GM21529 (cell line): ENCODE measurements at regions not wholly inside any gene's neighbourhood (a gene's known extent, or its start where the extent isn't known, plus 50 kb on each side); places are given as distances from the start of the nearest gene placed in this dataset.

ENCODE experiments used
- ATAC-seq: cut with Tn5 transposase; IDR thresholded peaks from one replicate; pipeline ENCODE4 v1.9.1; 2021; ENCODE audit not compliant: unreplicated experiment

DNA sequence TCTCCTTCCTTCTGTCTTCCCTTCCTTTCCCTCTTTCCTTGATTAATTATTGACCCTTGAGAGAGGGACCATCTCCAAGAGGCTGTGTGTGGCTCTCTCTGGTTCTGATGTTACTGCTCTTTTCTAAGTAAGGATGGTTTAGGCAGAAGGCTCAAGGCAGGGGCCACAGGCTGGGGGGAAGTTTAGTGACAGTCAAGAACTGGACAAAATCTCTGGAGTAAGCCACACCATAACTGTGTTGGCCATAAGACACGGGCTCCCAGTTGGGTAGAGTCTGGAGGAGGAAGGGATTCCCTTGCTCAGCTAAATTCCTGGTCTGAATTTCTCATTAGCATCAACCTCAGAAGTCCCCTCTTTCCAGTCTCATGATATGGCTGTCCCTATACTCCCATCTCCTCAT is 74.7 kb downstream of the BUD13 start:
- no peak for ATAC-seq

DNA sequence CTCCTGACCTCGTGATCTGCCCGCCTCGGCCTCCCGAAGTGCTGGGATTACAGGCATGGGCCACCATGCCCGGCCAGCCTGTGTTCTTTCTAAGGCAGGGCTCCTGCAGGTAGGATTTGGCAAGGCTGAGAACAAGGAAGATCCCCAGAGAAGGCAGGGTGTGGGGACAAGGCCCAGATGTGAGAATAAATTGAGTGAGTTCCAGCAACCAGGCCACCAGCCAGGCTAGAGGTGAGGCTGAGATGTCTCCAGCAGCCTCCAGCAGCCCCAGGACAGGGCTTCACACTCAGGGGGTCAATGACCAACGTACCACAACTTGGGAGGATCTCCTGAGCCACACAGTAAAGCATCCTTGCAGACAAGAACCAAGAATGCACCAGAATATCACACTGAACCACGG is 75.1 kb downstream of the BUD13 start:
- ATAC-seq: no peak

DNA sequence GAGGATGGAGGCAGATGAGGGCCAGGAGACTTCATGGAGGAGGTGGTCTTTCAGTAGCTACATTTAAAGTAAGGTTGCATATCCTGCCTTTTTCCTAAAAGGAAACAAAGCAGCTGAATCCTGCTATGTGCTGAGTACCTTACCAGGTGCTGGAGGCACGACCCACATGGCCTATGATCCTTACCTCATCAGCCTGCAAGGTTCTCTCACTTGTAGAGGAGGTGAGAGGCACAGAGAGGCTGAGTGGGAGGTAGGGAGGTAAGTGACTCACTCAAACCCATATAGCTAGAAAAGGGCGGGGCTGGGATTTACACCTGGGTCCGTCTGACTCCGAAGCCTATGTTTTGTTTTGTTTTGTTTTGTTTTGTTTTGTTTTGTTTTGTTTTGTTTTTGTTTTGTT is 75.8 kb downstream of the BUD13 start:
- ATAC-seq: no peak

DNA sequence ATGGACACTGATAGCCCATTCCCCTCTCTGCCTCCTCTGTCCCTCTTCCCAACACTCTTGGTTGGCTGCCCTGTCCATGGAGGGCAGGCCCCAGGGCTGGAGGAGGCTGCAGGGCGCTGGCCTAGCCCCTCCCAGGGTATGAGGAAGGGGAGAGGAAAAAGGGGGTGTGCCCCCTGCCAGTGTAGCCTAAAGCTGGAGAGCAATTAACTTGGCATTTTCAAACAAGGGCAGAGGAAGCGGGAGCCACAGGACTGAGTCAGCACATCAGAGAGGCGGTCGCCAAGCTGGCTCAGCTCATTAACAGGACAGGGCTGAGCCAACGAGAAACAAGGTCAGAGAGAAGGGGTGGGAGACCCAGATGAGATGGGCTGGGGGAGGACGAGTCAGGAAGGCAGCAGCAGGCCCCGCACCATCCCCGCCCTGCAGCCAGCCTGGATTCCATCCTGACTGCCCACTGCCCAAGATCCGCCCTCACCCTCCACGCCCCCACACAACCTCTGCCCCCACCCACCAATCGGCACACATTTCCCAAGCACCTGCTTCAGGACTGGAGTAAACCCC is 76.3 kb downstream of the BUD13 start:
- no peak for ATAC-seq

DNA sequence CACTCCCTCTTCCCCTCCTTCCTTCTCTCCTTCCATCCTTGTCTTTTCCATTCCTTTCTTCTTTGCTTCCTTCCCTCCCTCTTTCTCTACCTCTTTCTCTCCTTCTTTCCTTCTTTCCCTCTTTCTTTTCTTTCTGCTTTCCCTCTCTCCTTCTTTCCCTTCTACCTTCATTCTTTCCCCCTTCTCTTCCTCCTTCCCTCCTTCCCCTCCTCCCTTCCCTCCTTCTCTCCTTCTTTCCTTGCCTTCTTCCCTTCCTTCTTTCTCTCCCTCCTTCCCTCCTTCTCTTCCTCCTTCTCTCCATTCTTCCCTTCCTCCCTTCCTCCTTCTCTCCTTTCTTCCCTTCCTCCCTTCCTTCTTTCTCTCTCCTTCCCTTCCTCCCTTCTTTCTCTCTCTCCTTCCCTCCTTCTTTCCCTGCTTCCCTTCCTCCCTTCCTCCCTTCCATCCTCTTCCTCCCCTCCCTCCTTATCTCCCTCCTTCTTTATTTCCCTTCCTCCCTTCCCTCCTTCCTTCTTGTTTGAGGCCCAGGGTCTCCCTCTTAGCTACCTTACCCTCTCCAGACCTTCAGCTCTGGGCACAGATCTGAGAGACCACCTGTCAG is 77.0 kb downstream of the BUD13 start:
- no peak for ATAC-seq

DNA sequence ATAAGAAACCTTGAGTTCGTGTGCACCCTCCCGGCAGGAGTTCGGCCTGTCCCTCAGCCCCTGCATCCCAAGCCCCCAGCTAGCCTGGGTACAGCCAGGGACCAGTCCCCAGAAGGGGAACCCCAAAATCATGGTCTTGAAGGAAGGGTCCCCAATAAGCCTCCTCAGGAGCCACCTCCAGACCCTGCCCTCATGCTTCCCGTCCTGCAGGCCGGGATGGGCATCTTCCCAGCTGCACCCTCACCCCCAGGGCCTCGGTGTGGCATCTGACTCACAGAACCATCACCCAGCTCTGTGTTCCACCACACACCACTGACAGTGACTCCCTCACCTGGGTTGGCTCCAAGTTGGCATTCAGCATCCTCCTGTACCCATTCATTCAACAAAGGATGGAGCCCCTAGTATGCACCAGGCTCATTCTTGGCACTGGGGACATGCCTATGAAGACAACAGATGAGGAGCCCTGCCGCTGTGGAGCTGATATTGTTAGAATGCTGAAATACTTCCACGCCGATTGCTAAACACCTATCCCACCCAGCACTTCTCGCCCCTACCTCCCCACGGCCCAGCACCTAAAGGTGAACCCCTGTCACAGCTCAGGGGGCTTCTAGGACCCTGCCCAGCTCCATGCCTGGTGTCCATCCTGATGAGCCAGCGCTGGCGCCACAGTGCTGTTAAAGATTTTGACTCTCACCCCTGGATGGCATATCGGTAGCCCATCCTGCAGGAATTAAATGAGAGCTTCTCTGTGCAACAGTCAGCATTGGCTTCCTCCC is 77.8 kb downstream of the BUD13 start:
- no peak for ATAC-seq

DNA sequence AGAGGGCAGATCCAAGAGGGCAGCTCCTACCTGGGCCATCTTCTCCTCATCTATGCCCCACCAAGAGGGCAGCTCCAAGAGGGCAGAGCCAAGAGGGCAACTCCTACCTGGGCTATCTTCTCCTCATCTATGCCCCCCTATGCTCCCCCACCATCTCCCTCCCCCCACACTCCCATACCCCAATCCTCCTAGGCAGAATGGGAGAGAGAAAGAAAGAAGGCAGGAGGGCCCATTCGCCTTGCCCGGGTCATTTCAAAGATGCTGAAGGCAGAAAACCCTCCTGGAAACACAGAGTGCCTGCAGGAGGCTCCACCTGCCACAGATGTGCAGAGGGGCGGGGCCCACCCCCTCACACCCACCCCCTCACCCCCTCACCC is 78.5 kb downstream of the BUD13 start:
- no peak for ATAC-seq

DNA sequence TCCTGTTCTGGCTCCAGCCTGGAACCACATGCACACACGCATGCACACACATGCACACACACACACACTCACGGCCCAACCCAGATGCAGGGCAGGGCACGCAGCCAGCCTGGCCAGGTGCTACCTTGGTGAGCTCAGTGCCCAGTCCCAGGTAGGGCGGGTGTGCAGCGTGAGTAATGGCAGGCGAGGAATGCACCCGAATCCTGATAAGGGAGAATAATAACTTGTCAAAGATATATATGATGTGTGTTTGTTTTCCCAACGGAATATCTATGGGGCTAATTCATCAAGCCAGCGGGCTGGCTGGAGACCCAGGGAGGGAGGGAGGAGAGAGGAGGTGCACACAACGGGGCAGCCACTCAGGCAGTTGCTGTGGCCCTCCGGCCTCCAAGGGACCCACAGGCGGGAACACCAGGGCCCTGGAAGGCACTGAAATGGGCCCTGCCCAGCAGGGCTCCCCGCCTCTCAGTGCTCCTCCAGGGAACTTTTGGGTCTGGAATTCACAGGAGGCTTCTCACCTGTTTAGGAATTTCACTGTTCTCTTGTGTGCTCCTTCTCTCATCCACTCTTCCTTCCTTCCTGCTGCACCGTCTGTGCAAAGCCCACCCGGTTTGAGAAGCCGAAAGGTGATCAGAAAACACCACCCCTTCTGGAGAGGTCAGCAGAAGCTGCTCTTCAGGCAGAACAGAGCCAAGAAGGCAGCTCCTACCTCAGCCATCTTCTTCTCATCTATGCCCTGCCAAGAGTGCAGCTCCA is 79.0 kb downstream of the BUD13 start:
- ATAC-seq: no peak

DNA sequence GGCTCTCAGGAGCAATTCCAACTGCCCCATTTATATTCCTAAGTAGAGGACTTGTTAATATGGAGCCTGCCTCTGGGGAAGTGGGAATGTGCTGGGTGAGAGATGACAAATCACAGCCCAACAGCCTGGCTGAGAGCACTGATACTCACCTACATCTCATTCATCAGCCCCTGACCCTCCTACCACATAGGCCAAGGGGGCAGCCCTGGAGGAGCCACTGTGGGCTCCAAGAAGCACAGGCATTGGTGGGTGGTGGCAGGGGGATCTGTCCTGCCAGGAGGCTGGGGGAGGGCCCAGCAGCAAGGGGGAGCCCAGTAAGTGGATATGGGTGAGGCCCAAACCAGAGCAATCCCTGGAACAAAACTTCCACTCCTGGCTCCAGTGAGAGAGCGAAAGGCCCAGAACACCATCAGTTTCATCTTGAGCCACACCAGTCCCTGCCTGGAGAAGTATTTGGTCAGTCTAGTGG is 79.7 kb downstream of the BUD13 start:
- ATAC-seq: no peak

DNA sequence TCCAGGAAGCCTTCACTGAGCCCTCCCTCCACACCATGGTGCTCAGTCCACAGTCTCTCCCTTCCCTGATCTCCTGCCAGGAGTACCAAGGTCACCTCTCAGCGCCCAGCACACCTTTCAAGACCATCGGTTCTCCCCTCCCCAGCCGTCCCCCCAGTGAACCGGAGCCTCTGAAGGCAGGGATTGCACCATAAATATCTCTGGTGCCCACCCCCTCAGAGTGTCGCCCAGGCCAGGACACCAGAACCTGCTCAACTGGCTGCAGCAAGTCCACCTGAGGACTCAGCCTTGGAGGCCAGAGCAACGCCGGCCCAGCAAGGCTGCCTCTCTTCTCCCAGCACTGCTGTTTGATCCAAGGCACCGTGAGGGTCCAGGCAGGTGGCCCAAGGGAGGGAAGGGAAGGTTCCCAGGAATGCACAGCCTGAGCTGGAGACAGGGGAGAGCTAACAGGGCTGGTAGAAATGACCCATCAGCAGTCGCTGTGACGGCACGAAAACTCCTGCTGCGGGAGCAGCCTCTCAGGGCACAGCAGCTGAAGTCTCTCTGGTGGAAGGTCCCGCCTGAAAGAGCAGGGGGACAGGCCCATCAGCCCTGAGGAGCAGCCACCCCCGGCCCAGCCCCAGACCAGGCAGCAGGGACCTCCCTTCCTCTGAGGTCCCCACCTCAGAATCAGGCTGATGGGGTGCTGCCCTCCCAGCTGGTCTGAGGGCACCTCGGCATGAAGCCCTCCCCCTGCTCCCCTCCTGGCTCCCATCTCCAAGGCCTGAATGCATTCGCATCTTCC is 80.3 kb downstream of the BUD13 start:
- no peak for ATAC-seq

DNA sequence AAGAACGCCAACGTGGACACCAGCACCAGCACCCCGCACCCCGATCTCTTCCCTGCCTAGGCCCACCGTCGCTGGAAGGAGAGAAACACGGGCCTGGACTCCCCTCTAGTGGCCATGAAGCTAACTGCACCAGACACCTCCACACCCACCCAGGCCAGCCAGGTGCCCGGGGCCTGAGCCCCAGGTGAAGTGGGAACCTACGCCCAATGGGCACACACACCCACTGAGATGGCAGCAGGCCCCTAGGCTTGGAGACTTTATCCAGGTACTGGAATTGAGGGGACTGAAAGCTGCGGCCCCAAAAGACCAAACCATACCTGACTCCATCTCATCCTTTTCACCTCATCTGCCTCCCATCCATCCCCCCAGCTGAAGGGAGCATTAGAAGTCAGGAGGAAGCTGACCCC is 81.0 kb downstream of the BUD13 start:
- ATAC-seq: no peak

DNA sequence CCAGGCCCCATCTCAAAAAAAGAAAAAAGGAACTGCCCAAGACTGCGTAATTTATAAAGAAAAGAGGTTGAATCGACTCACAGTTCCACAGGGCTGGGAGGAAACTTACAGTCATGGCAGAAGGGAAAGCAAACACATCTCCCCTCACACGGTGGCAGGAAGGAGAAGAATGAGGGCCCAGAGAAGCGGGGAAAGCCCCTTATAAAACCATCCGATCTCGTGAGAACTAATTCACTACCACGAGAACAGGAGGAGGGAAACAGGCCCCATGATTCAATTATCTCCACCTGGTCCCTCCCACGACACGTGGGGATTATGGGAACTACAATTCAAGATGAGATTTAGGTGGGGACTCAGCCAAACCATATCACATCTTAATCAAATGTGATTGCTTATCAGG is 82.2 kb downstream of the BUD13 start:
- no peak for ATAC-seq

DNA sequence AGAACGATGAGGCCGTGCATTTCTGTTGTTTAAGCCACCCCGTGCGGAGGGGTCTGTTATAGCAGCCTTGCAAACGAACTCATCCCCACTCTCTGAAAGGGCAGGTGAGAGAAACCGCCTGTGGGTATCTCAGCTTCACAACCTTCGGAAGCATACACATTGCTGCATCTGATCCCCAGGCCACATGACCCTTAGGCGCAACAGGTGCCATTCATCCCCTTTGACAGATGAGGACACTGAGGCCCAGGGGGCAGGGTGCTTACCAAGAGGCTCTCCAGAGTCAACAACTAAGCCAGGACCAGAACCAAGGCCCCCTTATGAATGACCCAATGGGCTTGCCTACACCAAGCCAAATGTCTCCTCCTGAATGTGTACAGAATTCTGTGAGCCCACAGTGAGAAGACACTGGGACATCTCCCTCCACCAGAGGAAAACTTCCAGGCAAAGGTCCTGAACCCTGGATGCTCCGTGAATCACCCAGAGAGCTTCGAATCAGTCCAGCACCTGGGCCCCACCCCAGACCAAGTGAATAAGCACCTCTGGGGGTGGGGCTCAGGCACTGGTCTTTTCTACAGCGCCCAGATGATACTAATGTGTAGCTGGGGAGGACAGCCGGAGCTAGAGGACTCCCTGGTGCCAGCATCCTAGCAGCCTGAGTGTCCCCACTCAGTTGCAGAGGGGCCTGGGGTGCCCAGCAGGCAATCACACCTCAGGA is 83.2 kb downstream of the BUD13 start:
- no peak for ATAC-seq

DNA sequence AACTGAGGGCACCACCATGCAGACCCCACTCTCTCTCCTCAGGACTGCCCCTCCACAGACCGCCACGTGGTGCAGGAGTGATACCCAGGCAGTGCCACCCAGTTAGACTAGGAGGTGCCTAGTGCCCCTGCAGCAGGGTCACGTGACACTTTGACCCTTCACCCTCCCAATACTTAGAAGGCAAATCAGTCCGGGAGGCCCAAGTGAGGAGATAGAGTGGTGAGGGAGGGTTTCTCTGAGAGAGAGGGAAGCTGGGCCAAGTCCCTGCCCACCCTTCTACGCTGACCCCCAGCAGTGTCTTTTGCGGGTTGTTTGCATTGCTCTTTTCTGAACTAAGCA is 84.6 kb downstream of the BUD13 start:
- no peak for ATAC-seq

DNA sequence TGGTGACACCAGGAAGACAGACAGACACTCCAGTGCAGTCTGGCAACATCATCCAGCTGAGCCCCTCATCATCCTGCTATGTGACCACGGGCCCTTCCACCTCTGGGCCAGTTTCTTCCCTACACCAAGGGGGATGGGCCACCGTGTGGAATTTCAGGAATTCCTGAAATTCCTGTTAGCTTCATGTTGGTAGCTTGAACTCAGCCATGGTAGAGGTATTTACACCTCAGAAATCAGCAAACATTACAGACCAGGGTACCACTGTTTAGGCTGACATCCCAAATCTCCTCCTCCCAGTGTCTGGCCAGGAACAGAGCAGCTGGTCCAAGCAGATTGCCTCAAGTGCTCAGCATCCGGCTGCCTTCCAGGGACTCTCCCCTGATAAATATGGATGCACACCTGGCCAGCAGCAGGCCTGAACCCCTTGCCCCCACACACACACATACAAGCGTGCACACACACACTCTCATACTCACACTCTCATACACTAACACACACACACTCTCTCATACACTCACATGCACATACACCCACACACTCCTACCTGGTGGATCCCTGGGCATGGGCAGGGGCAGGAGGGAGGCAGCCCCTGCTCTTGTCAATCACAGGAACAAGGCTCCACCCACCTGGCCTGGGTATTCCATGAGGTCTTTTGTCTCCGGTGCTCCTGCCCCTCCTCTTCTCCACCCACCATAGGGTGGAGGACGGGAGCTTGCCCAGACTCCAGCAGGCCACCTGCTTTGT is 85.2 kb downstream of the BUD13 start:
- no peak for ATAC-seq

DNA sequence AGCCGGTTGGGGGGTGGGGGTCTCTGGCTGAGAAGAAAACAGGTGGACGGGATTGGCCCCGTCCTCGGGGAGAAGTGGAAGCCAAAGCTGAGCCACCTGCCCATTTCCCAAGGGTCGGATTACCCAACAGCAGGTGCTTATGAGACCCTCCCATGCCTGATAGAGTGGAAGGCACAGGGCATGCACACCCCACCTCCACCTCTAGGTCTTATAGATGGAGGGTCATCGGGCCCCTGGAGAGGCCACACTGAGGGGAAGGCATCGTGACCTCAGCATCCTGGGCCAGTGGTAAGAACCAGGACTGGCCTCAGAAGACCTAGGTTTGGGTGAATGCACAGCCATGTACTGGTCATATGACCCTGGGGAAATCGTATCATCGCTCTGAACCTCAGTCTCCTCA is 85.9 kb downstream of the BUD13 start:
- no peak for ATAC-seq

DNA sequence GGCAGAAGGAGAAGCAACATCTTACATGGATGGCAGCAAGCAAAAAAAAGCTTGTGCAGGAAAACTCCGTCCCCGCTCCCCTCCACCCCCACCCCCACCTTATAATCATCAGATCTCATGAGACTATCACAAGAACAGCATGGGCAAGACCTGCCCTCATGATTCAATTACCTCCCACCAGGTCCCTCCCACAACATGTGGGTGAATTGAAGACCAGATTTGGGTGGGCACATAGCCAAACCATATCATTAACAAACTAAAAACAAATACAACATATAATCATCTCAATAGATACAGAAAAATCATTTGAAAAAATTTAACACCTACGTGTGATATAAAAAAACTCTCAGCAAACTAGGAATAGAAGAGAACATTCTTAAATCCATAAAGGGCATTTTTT is 88.8 kb downstream of the BUD13 start:
- no peak for ATAC-seq

DNA sequence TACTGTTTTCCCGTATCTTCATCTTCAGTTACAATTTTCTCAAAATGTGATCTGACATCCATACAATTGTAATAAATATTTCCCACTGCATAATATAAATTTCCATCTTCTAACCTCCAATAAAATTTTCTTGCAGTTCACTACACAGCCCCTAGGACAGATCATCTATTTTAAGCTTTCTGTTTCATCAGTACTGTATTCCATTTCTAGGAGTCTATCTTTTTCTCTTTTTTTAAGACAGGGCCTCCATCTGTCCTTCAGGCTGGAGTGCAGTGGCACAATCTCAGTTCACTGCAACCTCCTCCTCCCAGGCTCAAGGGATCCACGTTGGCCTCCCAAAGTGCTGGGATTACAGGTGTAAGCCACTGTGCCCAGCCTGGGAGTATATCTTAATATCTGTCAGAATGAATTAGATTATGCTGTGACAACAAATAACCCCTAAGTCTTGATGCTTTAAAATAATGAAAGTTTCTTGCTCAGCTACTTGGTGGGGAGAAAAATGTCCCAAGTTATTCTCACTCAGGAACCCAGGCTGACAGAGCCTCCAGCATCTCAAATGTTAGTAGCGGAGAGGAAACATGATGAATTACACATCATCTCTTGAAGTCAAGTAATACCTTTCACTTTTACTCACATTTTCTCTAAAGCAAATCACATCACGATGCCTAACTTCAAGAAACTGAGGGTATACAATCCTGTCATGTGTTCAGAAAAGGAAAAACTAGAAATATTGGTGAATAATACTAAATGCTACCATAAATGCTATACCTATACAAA is 92.2 kb downstream of the BUD13 start:
- no peak for ATAC-seq

DNA sequence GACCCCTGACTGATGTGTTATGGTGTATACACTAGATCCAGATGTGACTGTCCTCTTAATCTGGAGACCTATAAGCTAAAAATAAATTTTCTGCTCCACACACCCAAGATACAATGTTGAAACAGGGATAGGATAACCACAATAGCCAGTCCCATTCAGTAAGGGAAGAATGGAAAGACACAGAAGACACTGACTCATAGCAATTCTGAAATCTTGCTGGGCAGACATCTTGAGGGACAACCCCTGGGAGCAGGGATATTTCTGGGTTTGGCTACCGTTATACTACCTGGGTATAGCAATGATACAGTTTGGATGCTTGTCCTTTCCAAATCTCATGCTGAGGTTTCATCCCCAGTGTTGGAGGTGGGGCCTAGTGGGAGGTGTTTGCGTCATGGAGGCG is 93.9 kb downstream of the BUD13 start:
- ATAC-seq: no peak
